ENCODE measurements at regions not wholly inside any gene's neighbourhood (a gene's known extent, or its start where the extent isn't known, plus 50 kb on each side); places are given as distances from the start of the nearest gene placed in this dataset.

GRCh38 chr20:55685841-55686240, 319.5 kb downstream of the CBLN4 start:
- TF ChIP-seq CTCF (IDR thresholded peaks at IDR 0.05): no peak
- no peak for TF ChIP-seq EZH2 (IDR thresholded peaks at IDR 0.05; ENCODE audit: borderline replicate concordance, insufficient read depth, low read depth, low read length, poor library complexity, severe bottlenecking)
